Stimulated activated naive CD8-positive, alpha-beta T cell treated with anti-CD3 and anti-CD28 coated beads, Interleukin-15, amount 100 ng/mL, for 72 hours (primary cell): ENCODE measurements at regions not wholly inside any gene's neighbourhood (a gene's known extent, or its start where the extent isn't known, plus 50 kb on each side); places are given as distances from the start of the nearest gene placed in this dataset.

Source experiments
- ATAC-seq: fragments of 150-1000 bp; cut with Tn5 transposase; 2 replicates; pipeline ENCODE4 v1.10.0; 2021; ENCODE audit warnings: mild to moderate bottlenecking, moderate library complexity
- DNase-seq, 2 donors: peaks; one replicate each; pipeline ENCODE4 v3.0.0; 2021 to 2022
- H3K27ac Mint-ChIP-seq, 2 donors: one replicate each; pipeline ENCODE4 v1.8.0; 2022; ENCODE audit warnings: mild to moderate bottlenecking in 2 of 2, mixed read lengths in 2 of 2, moderate library complexity in 2 of 2
- H3K27me3 Mint-ChIP-seq: one replicate; pipeline ENCODE4 v1.8.0; 2022; ENCODE audit warnings: mixed read lengths
- H3K4me1 Mint-ChIP-seq: one replicate; pipeline ENCODE4 v1.8.0; 2022; ENCODE audit warnings: mild to moderate bottlenecking, mixed read lengths
- H3K4me3 Mint-ChIP-seq, 2 donors: one replicate each; pipeline ENCODE4 v1.8.0; 2022; ENCODE audit warnings: mild to moderate bottlenecking in 2 of 2, mixed read lengths in 2 of 2, moderate library complexity in 1 of 2
- H3K9me3 Mint-ChIP-seq, 2 donors: one replicate each; pipeline ENCODE4 v1.8.0; 2022; ENCODE audit warnings: mixed read lengths in 2 of 2

- no peaks in the 10 kb centered on the region for H3K27me3 Mint-ChIP-seq
Measured at GRCh38 chr4:121238461-121238860, 74.3 kb upstream of the TNIP3 start.

GRCh38 chr4:121237069-121237399 is 72.9 kb upstream of the TNIP3 start:
- Mint-ChIP-seq H3K4me1 (peaks cover 5% of the 10 kb centered on the region), H3K27me3 (no peaks in the 10 kb centered on the region), H3K4me3 (no peak overlapping the region), H3K27ac (no peak overlapping the region), H3K9me3 (peaks cover 4 to 10% of the 10 kb centered on the region in 2 donors)
- ATAC-seq (no peak), DNase-seq (no peak)

More at GRCh38 chr4:121238461-121238860, 74.3 kb upstream of the TNIP3 start:
- H3K4me3 Mint-ChIP-seq, result no peak overlapping the region
- H3K9me3 Mint-ChIP-seq, result peaks cover 4 to 10% of the 10 kb centered on the region in 2 donors
- H3K4me1 Mint-ChIP-seq, result peaks cover 10% of the 10 kb centered on the region
- no peak overlapping the region for H3K27ac Mint-ChIP-seq
- ATAC-seq (peak; percentile 33), DNase-seq (no peak)

GRCh38 chr4:121236353-121237068 is 72.4 kb upstream of the TNIP3 start:
- Mint-ChIP-seq H3K27ac (no peak overlapping the region), H3K4me1 (peaks cover 10% of the 10 kb centered on the region), H3K9me3 (peaks cover 4 to 10% of the 10 kb centered on the region in 2 donors), H3K4me3 (no peak overlapping the region), H3K27me3 (no peaks in the 10 kb centered on the region)
- DNase-seq (no peak), ATAC-seq (no peak)

- DNase-seq (no peak), ATAC-seq (no peak)
- Mint-ChIP-seq H3K27me3 (no peaks in the 10 kb centered on the region), H3K27ac (no peak overlapping the region), H3K4me1 (peaks cover 20% of the 10 kb centered on the region), H3K9me3 (peaks cover 4 to 10% of the 10 kb centered on the region in 2 donors), H3K4me3 (no peak overlapping the region)
Measured at GRCh38 chr4:121233982-121234381, 69.9 kb upstream of the TNIP3 start.

DNA sequence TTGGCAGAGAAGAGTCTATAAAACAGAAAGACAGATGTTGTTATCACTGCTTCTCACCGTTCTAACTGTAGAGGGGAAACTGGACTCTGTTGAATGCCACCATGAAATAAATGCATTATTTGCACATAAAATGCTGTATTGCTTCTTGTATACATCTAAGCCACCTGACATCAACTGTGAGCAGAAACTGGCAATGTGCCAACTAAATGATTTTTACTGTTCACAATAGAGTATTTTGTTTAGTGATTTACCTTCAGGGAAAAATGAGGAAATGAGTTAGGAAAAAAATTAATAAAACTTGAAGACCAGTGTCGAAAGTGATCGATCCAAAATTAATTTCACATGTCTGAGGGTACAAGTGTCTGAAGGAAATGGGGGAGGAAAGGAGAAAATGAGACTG is 65.9 kb upstream of the TNIP3 start:
- DNase-seq (no peak), ATAC-seq (no peak)
- no peak overlapping the region for H3K27ac Mint-ChIP-seq
- H3K27me3 Mint-ChIP-seq, result no peaks in the 10 kb centered on the region
- no peaks in the 10 kb centered on the region for H3K9me3 Mint-ChIP-seq
- peaks cover 38% of the 10 kb centered on the region for H3K4me1 Mint-ChIP-seq
- no peak overlapping the region for H3K4me3 Mint-ChIP-seq

DNA sequence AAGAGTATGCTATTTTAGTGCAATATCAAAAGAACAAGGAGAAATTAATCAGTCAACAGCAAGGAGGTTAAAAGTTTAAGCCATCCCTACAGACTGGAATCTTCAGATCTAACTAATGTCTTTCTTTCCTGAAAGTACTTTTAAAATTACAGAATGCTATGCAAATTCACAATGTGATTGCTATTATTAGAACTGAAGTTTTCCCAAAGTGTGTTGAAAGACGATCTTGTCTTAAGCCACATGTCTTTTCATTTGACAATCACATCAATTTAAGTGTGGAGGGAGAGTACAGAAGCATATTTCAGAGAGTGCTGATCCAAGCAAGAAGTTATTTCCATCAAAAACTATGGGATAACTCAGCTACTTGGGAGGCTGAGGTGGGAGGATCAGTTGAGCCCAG is 64.7 kb upstream of the TNIP3 start:
- peaks cover 38% of the 10 kb centered on the region for H3K4me1 Mint-ChIP-seq
- no peaks in the 10 kb centered on the region for H3K27me3 Mint-ChIP-seq
- no peak for DNase-seq
- no peaks in the 10 kb centered on the region for H3K9me3 Mint-ChIP-seq
- H3K4me3 Mint-ChIP-seq, result no peak overlapping the region
- H3K27ac Mint-ChIP-seq, result no peak overlapping the region
- no peak for ATAC-seq

DNA sequence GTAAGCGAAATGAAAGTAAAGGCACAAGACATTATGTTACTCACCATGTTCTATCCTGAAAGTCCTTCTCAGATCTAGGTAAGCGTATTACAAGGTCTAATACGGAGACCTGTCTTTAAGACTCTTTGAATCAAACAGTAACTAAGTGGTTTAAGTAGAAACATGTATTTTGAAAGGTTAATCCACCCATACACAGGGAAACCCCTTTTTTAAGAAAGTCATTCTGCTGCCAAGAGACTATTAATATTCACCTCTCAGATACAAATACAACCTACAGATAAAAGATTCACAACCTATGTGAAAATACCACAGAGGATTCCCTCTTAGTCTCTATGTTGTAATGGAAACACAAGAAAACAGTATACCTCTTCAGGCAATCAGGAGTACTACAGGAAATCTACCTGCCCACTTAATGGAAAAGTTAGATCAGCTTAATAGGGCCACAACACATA is 63.2 kb upstream of the TNIP3 start:
- no peak for DNase-seq
- H3K27ac Mint-ChIP-seq, result peak overlapping the region; percentile 59 to 74
- H3K4me3 Mint-ChIP-seq, result peak overlapping the region; percentile 49 to 73
- no peaks in the 10 kb centered on the region for H3K9me3 Mint-ChIP-seq
- peaks cover 44% of the 10 kb centered on the region for H3K4me1 Mint-ChIP-seq
- ATAC-seq, result peak; percentile 97
- no peaks in the 10 kb centered on the region for H3K27me3 Mint-ChIP-seq

GRCh38 chr4:121226362-121226761 is 62.2 kb upstream of the TNIP3 start:
- H3K27me3 Mint-ChIP-seq, result no peaks in the 10 kb centered on the region
- H3K27ac Mint-ChIP-seq, result no peak overlapping the region
- ATAC-seq (no peak), DNase-seq (no peak)
- H3K4me3 Mint-ChIP-seq, result peak overlapping the region; percentile 4 to 71
- H3K9me3 Mint-ChIP-seq, result no peaks in the 10 kb centered on the region
- peaks cover 48% of the 10 kb centered on the region for H3K4me1 Mint-ChIP-seq

GRCh38 chr4:121221608-121222007 is 57.5 kb upstream of the TNIP3 start:
- Mint-ChIP-seq H3K27ac (no peak overlapping the region), H3K4me1 (peaks cover 54% of the 10 kb centered on the region)

DNA sequence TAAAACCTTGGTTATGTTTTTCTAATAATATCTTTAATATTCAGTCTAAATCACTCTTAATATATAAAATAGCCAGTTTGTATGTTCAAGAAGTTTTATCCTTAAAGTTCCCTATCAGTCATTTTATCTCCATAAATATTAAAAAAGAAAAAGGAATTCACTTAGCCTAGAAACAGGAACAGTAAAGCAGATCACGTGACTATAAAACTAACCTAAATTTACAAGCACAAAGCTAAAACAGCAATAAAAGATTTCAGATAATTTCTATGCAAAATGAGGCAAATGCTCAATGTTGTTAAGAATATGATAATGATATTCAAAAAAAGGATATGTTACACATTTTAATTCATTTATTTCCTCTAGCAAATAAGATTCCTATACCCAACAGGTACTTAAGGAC is 57.1 kb upstream of the TNIP3 start:
- H3K27me3 Mint-ChIP-seq, result peaks cover 8% of the 10 kb centered on the region
- H3K27ac Mint-ChIP-seq, result no peak overlapping the region
- ATAC-seq, result no peak
- DNase-seq, result no peak
- H3K4me1 Mint-ChIP-seq, result peaks cover 57% of the 10 kb centered on the region
- H3K9me3 Mint-ChIP-seq, result no peaks in the 10 kb centered on the region
- H3K4me3 Mint-ChIP-seq, result peak overlapping the region; percentile 25 to 40

More at GRCh38 chr4:121221608-121222007, 57.5 kb upstream of the TNIP3 start:
- H3K27me3 Mint-ChIP-seq, result peaks cover 8% of the 10 kb centered on the region
- ATAC-seq (peak; percentile 58), DNase-seq (no peak)
- H3K9me3 Mint-ChIP-seq, result no peaks in the 10 kb centered on the region
- peak overlapping the region; percentile 25 to 40 for H3K4me3 Mint-ChIP-seq

DNA sequence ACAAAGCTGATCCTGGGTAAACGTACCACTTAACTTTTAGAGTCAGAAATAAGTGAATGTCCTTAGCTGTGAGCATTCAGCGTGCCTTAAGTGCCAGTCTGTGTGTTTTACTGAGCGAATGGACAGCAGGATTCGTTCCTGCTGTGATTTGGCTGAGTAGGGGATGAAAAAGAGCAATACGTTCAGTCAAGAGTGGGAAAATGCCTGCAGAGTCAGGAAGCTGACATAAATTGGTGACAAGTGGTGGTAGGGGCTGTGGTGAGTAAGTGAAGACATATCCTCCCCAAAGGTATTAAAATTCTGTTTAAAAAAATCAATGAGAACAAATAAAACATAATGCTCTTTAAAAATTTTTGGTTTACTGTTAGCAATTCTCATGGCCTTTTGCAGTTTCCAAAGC is 56.6 kb upstream of the TNIP3 start:
- Mint-ChIP-seq H3K4me1 (peaks cover 55% of the 10 kb centered on the region), H3K27ac (no peak overlapping the region), H3K27me3 (peaks cover 8% of the 10 kb centered on the region), H3K9me3 (no peaks in the 10 kb centered on the region), H3K4me3 (peak overlapping the region in 1 of 2 donors; percentile 14)
- ATAC-seq, result no peak
- DNase-seq, result no peak

- Mint-ChIP-seq H3K4me3 (no peak overlapping the region), H3K9me3 (no peaks in the 10 kb centered on the region), H3K27me3 (peaks cover 8% of the 10 kb centered on the region), H3K4me1 (peaks cover 53% of the 10 kb centered on the region), H3K27ac (no peak overlapping the region)
- ATAC-seq (no peak), DNase-seq (no peak)
Measured at GRCh38 chr4:121219227-121219626, 55.1 kb upstream of the TNIP3 start.

- ATAC-seq (no peak), DNase-seq (no peak)
- Mint-ChIP-seq H3K4me3 (no peak overlapping the region), H3K4me1 (peaks cover 54% of the 10 kb centered on the region), H3K27ac (no peak overlapping the region), H3K27me3 (peaks cover 8% of the 10 kb centered on the region), H3K9me3 (no peaks in the 10 kb centered on the region)
Measured at GRCh38 chr4:121217351-121217750, 53.2 kb upstream of the TNIP3 start.

- Mint-ChIP-seq H3K4me1 (peaks cover 45% of the 10 kb centered on the region), H3K9me3 (no peaks in the 10 kb centered on the region), H3K4me3 (peak overlapping the region; percentile 4 to 42), H3K27me3 (peaks cover 8% of the 10 kb centered on the region), H3K27ac (peak overlapping the region in 1 of 2 donors; percentile 14)
- ATAC-seq, result peak; percentile 63
- no peak for DNase-seq
Measured at GRCh38 chr4:121216461-121216860, 52.3 kb upstream of the TNIP3 start.

DNA sequence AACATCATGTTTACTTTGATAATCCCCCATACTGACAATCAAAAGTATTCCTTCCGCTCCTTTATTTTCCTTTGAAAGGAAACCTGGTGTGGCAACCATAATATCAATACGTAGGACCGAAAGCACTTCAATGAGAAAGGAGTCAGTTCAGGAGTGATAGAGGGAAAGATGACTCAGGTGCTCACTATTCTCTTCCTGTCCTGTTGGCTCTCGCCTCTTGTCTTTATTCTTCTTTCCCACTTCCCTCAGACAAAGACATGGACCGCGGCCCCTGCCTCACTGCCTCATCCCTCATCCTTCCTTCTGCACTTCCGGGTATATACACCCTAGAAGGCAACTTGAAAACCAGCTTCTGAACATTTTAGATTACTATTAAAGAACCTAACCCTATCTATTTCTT is 49.8 kb upstream of the TNIP3 start:
- H3K4me3 Mint-ChIP-seq, result no peak overlapping the region
- H3K9me3 Mint-ChIP-seq, result no peaks in the 10 kb centered on the region
- H3K27me3 Mint-ChIP-seq, result peaks cover 8% of the 10 kb centered on the region
- DNase-seq, result no peak
- no peak overlapping the region for H3K27ac Mint-ChIP-seq
- no peak for ATAC-seq
- peaks cover 30% of the 10 kb centered on the region for H3K4me1 Mint-ChIP-seq
